ENCODE measurements at regions not wholly inside any gene's neighbourhood (a gene's known extent, or its start where the extent isn't known, plus 50 kb on each side); places are given as distances from the start of the nearest gene placed in this dataset.

- no peaks in the 10 kb centered on the region for H3K4me1 ChIP-seq (ENCODE audit: control insufficient read depth, extremely low read depth, insufficient read depth, low read length)
- peaks cover 16% of the 10 kb centered on the region for H3K27me3 ChIP-seq (ENCODE audit: control insufficient read depth, extremely low read depth, insufficient read depth, low read length)
- no peaks in the 10 kb centered on the region for H3K9me3 ChIP-seq (ENCODE audit: control insufficient read depth, low read depth, low read length)
- no peak overlapping the region for H3K4me2 ChIP-seq (ENCODE audit: control insufficient read depth, extremely low read depth, insufficient read depth, low read depth, low read length)
- no peak for TF ChIP-seq EZH2 (IDR thresholded peaks at IDR 0.05; ENCODE audit: low read length)
- TF ChIP-seq, protein P1, sequence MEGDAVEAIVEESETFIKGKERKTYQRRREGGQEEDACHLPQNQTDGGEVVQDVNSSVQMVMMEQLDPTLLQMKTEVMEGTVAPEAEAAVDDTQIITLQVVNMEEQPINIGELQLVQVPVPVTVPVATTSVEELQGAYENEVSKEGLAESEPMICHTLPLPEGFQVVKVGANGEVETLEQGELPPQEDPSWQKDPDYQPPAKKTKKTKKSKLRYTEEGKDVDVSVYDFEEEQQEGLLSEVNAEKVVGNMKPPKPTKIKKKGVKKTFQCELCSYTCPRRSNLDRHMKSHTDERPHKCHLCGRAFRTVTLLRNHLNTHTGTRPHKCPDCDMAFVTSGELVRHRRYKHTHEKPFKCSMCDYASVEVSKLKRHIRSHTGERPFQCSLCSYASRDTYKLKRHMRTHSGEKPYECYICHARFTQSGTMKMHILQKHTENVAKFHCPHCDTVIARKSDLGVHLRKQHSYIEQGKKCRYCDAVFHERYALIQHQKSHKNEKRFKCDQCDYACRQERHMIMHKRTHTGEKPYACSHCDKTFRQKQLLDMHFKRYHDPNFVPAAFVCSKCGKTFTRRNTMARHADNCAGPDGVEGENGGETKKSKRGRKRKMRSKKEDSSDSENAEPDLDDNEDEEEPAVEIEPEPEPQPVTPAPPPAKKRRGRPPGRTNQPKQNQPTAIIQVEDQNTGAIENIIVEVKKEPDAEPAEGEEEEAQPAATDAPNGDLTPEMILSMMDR (optimal IDR thresholded peaks at IDR 0.05 in 1 of 3, IDR thresholded peaks at IDR 0.05 in 1 of 3, conservative IDR thresholded peaks at IDR 0.05 in 1 of 3; ENCODE audit: extremely low read depth in 1 of 3, insufficient read depth in 2 of 3, low read length in 3 of 3), result no peak
- DNase-seq (ENCODE audit: low read depth, low spot score), result no peak
- H4K20me1 ChIP-seq (ENCODE audit: control insufficient read depth, extremely low read depth, insufficient read depth, low read length), result peaks cover 2% of the 10 kb centered on the region
- dilution Hi-C loops (cut with MboI; ENCODE audit: extremely low pct_ligation_motif_present, low sequenced_read_pairs), result no loop called here
- H3K27ac ChIP-seq (ENCODE audit: control insufficient read depth, insufficient read depth, low read length), result no peak overlapping the region
- FAIRE-seq, result no peak
- no peak overlapping the region for H3K4me3 ChIP-seq (ENCODE audit: control insufficient read depth in 2 of 3, extremely low read depth in 1 of 3, insufficient read depth in 2 of 3, low read depth in 1 of 3, low read length in 3 of 3)
- no peaks in the 10 kb centered on the region for H3K79me2 ChIP-seq (ENCODE audit: control insufficient read depth, insufficient read depth, low read length)
- H2AFZ ChIP-seq (ENCODE audit: control insufficient read depth, low read length), result no peak overlapping the region
- no peaks in the 10 kb centered on the region for H3K9me1 ChIP-seq (ENCODE audit: control insufficient read depth, extremely low read depth, insufficient read depth, low read length)
- H3K36me3 ChIP-seq (ENCODE audit: control insufficient read depth in 2 of 2, extremely low read depth in 1 of 2, insufficient read depth in 2 of 2, low read length in 2 of 2), result no peaks in the 10 kb centered on the region
- H3K9ac ChIP-seq (ENCODE audit: control insufficient read depth, extremely low read depth, insufficient read depth, low read length), result no peak overlapping the region
Measured at GRCh38 chr7:132730105-132730504, 153.8 kb upstream of the PLXNA4 start.

DNA sequence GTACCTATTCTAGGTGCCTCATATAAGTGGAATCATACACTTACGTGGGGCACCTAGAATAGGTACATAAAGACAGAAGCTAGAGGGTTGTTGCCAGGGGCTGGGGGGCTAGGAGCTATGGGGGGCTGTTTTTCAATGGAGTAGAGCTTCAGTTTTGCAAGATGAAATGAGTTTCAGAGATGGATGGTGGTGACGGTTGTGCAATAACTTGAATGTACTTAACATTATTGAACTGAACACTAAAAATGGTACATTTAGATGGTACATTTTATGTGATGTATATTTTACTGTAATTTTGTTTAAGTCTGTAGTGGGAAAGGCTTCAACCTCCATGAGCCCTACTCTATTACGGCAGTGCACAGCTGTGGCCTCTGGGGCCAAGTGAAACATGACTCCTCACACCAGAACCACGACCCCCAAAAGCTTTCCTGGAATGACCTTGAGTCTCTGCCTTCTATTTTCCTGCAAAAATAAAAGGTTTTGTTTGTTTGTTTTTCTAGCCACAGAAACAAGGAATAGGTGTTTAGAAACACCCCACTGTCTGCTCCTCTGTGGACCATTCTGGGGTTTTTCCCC, 147.3 kb upstream of the PLXNA4 start:
- no peak overlapping the region for H3K27ac ChIP-seq (ENCODE audit: control insufficient read depth, insufficient read depth, low read length)
- H3K9me3 ChIP-seq (ENCODE audit: control insufficient read depth, low read depth, low read length), result no peaks in the 10 kb centered on the region
- no peak overlapping the region for H2AFZ ChIP-seq (ENCODE audit: control insufficient read depth, low read length)
- no peak overlapping the region for H3K4me2 ChIP-seq (ENCODE audit: control insufficient read depth, extremely low read depth, insufficient read depth, low read depth, low read length)
- no peaks in the 10 kb centered on the region for H3K9me1 ChIP-seq (ENCODE audit: control insufficient read depth, extremely low read depth, insufficient read depth, low read length)
- no peaks in the 10 kb centered on the region for H3K36me3 ChIP-seq (ENCODE audit: control insufficient read depth in 2 of 2, extremely low read depth in 1 of 2, insufficient read depth in 2 of 2, low read length in 2 of 2)
- no peak for FAIRE-seq
- H4K20me1 ChIP-seq (ENCODE audit: control insufficient read depth, extremely low read depth, insufficient read depth, low read length), result peaks cover 2% of the 10 kb centered on the region
- no peak for DNase-seq (ENCODE audit: low read depth, low spot score)
- H3K9ac ChIP-seq (ENCODE audit: control insufficient read depth, extremely low read depth, insufficient read depth, low read length), result no peak overlapping the region
- TF ChIP-seq, protein P1 (optimal IDR thresholded peaks at IDR 0.05 in 1 of 3, IDR thresholded peaks at IDR 0.05 in 1 of 3, conservative IDR thresholded peaks at IDR 0.05 in 1 of 3; ENCODE audit: extremely low read depth in 1 of 3, insufficient read depth in 2 of 3, low read length in 3 of 3), result no peak
- TF ChIP-seq EZH2 (IDR thresholded peaks at IDR 0.05; ENCODE audit: low read length), result no peak
- no peak overlapping the region for H3K4me3 ChIP-seq (ENCODE audit: control insufficient read depth in 2 of 3, extremely low read depth in 1 of 3, insufficient read depth in 2 of 3, low read depth in 1 of 3, low read length in 3 of 3)
- H3K4me1 ChIP-seq (ENCODE audit: control insufficient read depth, extremely low read depth, insufficient read depth, low read length), result no peaks in the 10 kb centered on the region
- dilution Hi-C loops (cut with MboI; ENCODE audit: extremely low pct_ligation_motif_present, low sequenced_read_pairs), result no loop called here
- no peaks in the 10 kb centered on the region for H3K79me2 ChIP-seq (ENCODE audit: control insufficient read depth, insufficient read depth, low read length)
- peaks cover 10% of the 10 kb centered on the region for H3K27me3 ChIP-seq (ENCODE audit: control insufficient read depth, extremely low read depth, insufficient read depth, low read length)

Data from keratinocyte (primary cell).